ENCODE measurements at regions not wholly inside any gene's neighbourhood (a gene's known extent, or its start where the extent isn't known, plus 50 kb on each side); places are given as distances from the start of the nearest gene placed in this dataset.

DNA sequence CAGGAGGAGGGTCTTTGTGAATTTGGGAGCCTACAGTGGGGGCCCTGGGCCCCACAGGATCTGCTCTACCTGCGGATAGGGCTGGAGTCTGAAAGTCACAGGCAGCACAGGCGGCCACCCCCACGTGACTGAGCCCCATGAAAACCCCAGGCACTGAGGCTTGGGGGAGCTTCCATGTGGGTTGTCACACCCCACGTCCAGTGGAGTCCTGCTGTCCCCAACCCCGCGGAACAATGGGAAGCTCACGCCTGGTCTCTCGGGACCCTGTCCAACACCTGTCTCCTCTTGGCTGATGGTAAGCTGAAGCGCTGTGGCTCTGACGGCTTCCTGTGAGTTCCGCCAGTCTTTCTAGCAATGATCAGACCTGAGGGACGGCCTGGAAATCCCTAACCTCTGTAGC is 85.8 kb downstream of the PTGR3 start:
- intact Hi-C loops (cut with DNase I; ENCODE audit: low total_unique reads) = no loop called here
- TF ChIP-seq POLR2AphosphoS5 (IDR thresholded peaks at IDR 0.05) = no peak
- no peak for TF ChIP-seq POLR2A (IDR thresholded peaks at IDR 0.05)
- TF ChIP-seq, protein P1, sequence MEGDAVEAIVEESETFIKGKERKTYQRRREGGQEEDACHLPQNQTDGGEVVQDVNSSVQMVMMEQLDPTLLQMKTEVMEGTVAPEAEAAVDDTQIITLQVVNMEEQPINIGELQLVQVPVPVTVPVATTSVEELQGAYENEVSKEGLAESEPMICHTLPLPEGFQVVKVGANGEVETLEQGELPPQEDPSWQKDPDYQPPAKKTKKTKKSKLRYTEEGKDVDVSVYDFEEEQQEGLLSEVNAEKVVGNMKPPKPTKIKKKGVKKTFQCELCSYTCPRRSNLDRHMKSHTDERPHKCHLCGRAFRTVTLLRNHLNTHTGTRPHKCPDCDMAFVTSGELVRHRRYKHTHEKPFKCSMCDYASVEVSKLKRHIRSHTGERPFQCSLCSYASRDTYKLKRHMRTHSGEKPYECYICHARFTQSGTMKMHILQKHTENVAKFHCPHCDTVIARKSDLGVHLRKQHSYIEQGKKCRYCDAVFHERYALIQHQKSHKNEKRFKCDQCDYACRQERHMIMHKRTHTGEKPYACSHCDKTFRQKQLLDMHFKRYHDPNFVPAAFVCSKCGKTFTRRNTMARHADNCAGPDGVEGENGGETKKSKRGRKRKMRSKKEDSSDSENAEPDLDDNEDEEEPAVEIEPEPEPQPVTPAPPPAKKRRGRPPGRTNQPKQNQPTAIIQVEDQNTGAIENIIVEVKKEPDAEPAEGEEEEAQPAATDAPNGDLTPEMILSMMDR (IDR thresholded peaks at IDR 0.05) = no peak
- no peak overlapping the region for H3K4me3 ChIP-seq
- no peak for DNase-seq (ENCODE audit: low spot score in 2 of 2)
- no peaks in the 10 kb centered on the region for H3K4me1 ChIP-seq
- H3K9me3 ChIP-seq = no peaks in the 10 kb centered on the region
- H3K36me3 ChIP-seq = no peaks in the 10 kb centered on the region
- H3K27ac ChIP-seq = no peak overlapping the region
- H3K27me3 ChIP-seq = no peaks in the 10 kb centered on the region

DNA sequence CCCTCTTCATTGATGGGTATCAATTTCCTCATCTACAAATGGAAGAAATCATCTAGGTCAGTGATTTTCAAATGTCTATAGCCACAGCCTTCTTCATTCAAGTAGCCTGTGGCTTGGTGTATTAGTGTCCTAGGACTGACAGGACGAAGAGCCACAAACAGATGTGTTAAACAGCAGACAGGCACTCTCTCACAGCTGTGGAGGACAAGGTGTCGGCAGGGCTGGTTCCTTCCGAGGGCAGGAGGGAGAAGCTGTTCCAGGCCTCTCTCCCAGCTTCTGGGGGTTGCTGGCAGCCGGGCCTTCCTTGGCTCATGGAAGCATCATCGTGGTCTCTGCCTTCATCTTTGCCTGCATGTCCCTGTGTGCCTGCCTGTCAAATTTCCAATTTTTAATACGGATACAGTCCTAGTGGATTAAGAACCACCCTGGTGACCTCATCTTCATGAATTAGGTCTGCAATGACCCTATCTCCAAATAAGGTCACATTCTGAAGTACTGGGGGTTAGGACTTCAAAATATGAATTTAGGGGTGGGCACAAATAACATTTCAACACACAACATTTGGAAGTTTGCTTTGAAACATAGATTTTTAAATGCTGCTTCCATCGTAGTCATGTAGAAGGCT is 86.5 kb downstream of the PTGR3 start:
- DNase-seq (ENCODE audit: low spot score in 2 of 2) = no peak
- intact Hi-C loops (cut with DNase I; ENCODE audit: low total_unique reads) = no loop called here

DNA sequence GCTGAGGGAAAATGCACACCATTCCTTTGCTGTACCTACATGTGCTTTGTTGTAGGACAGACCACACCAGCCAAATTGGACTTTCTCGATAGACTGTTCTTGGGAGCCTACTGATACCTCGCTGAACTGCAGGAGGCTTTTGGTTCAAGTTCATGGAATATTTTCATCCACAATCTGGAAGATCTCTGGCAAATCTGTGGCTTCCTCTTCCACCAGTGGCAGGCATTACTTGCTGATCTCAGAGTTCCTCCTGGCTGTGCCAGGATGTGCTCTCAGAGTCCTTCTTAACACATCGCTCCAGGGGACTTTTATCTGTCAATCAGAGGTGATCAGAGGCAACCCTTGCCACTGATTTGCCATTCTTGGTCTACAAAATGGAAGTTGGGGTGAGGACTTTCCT is 87.7 kb downstream of the PTGR3 start:
- no peak for DNase-seq (ENCODE audit: low spot score in 2 of 2)
- no peak overlapping the region for H3K27ac ChIP-seq
- intact Hi-C loops (cut with DNase I; ENCODE audit: low total_unique reads) = no loop called here
- no peaks in the 10 kb centered on the region for H3K9me3 ChIP-seq
- TF ChIP-seq, protein P1 (IDR thresholded peaks at IDR 0.05) = no peak
- no peak for TF ChIP-seq POLR2A (IDR thresholded peaks at IDR 0.05)
- no peak for TF ChIP-seq POLR2AphosphoS5 (IDR thresholded peaks at IDR 0.05)
- no peaks in the 10 kb centered on the region for H3K4me1 ChIP-seq
- H3K36me3 ChIP-seq = no peaks in the 10 kb centered on the region
- H3K4me3 ChIP-seq = no peak overlapping the region
- H3K27me3 ChIP-seq = no peaks in the 10 kb centered on the region

More for the DNA sequence above, 86.5 kb downstream of the PTGR3 start:
- Histone ChIP-seq H3K27ac (no peak overlapping the region), H3K4me1 (no peaks in the 10 kb centered on the region), H3K9me3 (no peaks in the 10 kb centered on the region), H3K4me3 (no peak overlapping the region), H3K36me3 (no peaks in the 10 kb centered on the region), H3K27me3 (no peaks in the 10 kb centered on the region)
- no peak for TF ChIP-seq POLR2AphosphoS5 (IDR thresholded peaks at IDR 0.05)
- no peak for TF ChIP-seq POLR2A (IDR thresholded peaks at IDR 0.05)
- TF ChIP-seq, protein P1 (IDR thresholded peaks at IDR 0.05) = no peak

DNA sequence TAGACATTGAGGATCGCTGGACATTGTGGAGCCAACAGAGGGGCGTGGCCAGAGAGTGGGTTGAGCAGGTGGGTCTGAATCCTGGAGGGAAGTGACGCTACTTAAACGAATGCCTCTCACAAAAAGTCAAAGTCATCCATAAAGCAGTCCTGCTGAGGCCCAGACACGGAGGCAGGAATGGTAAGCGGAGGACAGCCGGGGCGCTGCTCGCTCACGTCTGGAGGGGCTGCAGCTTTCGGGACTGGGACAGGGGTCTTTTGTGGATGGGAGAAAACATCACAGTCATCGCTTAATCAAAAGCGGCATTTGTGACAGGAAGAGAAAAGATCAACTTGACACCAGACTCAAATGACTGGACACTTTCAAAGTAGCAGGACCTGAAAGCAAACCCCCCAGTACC is 88.4 kb downstream of the PTGR3 start:
- intact Hi-C loops (cut with DNase I; ENCODE audit: low total_unique reads) = no loop called here
- no peak for DNase-seq (ENCODE audit: low spot score in 2 of 2)
- Histone ChIP-seq H3K36me3 (no peaks in the 10 kb centered on the region), H3K27ac (no peak overlapping the region), H3K4me1 (no peaks in the 10 kb centered on the region), H3K9me3 (no peaks in the 10 kb centered on the region), H3K27me3 (no peaks in the 10 kb centered on the region), H3K4me3 (no peak overlapping the region)
- TF ChIP-seq, protein P1 (IDR thresholded peaks at IDR 0.05) = no peak
- TF ChIP-seq POLR2A (IDR thresholded peaks at IDR 0.05) = no peak
- no peak for TF ChIP-seq POLR2AphosphoS5 (IDR thresholded peaks at IDR 0.05)

DNA sequence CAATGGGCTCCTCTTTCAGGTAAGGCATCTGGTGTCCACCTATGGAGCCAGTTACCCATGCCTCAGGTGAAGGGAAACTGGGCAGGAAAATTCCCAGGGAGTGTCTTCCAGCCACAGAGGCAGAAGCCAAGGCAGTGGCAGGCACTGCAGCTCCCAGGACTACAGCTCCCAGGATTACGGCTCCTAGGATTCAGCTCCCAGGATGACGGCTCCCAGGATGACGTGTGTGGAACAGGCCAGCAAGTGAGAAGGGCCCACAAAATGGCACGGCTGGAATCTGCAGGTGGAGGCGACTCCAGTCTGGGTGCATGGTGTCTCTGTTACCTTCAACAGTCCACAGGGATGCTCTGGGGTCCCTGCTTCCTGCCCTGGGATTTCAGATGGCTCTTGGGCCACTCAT is 92.1 kb downstream of the PTGR3 start:
- no peak for DNase-seq (ENCODE audit: low spot score in 2 of 2)
- intact Hi-C loops (cut with DNase I; ENCODE audit: low total_unique reads) = no loop called here
- Histone ChIP-seq H3K36me3 (no peaks in the 10 kb centered on the region), H3K27me3 (no peaks in the 10 kb centered on the region), H3K9me3 (no peaks in the 10 kb centered on the region), H3K4me1 (no peaks in the 10 kb centered on the region), H3K4me3 (no peak overlapping the region), H3K27ac (no peak overlapping the region)
- TF ChIP-seq POLR2AphosphoS5 (IDR thresholded peaks at IDR 0.05) = no peak

DNA sequence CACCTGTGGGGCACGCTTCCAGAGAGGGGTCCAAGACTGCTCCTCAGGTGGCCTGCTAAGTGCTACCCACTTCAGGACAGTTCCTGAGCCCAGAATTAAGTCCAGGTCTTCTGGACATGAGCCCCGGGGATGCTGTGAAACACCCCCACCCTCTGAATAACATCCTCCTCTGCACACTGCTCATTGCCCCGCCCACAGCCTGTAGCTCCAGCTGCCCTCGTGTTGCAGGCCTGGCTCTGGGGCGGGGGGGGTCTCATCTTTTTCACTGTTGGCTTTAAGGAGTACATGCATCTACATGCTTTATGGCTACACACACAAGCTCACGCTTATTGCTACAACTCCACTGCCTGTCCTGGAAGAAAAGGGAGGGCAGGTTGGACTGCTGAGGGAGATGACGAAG is 92.8 kb downstream of the PTGR3 start:
- intact Hi-C loops (cut with DNase I; ENCODE audit: low total_unique reads) = no loop called here

More for the DNA sequence above, 92.8 kb downstream of the PTGR3 start:
- H3K27ac ChIP-seq = no peak overlapping the region
- no peaks in the 10 kb centered on the region for H3K36me3 ChIP-seq
- H3K4me1 ChIP-seq = no peaks in the 10 kb centered on the region
- no peak overlapping the region for H3K4me3 ChIP-seq
- DNase-seq (ENCODE audit: low spot score in 2 of 2) = no peak
- TF ChIP-seq POLR2AphosphoS5 (IDR thresholded peaks at IDR 0.05) (no peak), POLR2A (IDR thresholded peaks at IDR 0.05) (no peak)
- TF ChIP-seq, protein P1 (IDR thresholded peaks at IDR 0.05) = no peak
- H3K27me3 ChIP-seq = no peaks in the 10 kb centered on the region
- no peaks in the 10 kb centered on the region for H3K9me3 ChIP-seq
